GM18517 (cell line): ENCODE measurements at regions not wholly inside any gene's neighbourhood (a gene's known extent, or its start where the extent isn't known, plus 50 kb on each side); places are given as distances from the start of the nearest gene placed in this dataset.
"Not testable (repeated sequence)": the region's sequence is repeated elsewhere in the genome, so short reads cannot be mapped to it uniquely, and the experiment has no call there.

ENCODE experiments used
- ATAC-seq: cut with Tn5 transposase; IDR thresholded peaks from one replicate; pipeline ENCODE4 v1.9.1; 2021; ENCODE audit warnings: mild to moderate bottlenecking, moderate library complexity; ENCODE audit not compliant: unreplicated experiment

GRCh38 chr20:50355590-50356524, 154.3 kb upstream of the PTPN1 start:
- no peak for ATAC-seq

DNA sequence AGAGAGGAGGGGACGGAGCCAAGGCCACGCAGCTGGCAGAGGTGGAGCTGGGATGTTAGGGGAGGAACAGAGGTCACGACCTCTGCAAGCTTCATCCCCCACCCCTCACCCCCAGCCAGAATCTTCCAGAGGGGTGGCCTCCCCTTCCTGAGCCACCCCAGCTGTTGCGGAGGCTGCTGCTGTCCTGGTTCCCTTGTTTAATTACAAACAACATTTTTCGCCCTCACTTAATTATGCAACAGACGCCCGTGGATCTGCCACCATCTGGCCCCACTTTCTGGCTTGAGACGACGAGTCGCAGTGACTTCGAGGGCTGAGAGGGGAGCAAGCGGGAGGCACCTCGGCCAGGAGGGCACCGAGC, 153.7 kb upstream of the PTPN1 start:
- no peak for ATAC-seq

DNA sequence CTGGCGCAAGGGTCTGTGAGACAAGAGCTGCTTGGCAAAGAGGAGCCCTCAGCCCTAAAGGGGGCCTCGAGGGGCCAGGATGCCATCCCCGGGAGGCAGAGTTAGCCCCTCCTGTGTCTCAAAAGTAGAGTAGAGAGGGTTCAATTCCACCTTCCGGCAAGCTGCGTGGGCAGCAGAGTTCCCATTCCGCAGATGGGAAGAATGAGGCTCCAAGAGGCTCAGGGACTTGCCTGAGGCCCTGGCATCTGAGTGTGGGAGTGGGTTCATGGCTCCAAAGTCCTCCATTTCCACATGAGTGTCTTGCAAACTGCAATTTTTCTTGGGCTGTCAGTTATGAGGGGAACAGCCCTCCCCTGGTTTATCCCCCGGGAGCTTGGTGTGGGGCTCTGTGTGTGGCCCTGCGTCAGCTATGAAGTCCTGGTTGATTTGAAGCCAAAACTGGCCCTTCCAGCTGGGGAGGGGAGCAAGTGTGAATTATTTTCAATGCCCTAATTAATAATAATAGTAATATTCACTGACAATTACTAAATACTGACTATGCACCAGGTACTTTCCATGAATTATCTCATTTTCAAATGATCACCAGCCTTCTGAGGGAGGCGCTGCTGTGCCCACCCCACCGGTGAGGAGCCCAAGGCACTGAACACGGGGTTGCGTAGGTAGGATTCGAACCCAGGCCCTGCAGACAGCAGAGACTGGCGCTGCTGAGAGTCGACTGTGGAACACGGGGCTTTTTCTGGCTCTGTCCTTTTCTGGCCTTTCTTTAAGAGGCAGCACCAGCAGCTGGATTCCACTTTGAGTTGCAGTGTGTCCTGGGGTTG, 153.0 kb upstream of the PTPN1 start:
- ATAC-seq = no peak

DNA sequence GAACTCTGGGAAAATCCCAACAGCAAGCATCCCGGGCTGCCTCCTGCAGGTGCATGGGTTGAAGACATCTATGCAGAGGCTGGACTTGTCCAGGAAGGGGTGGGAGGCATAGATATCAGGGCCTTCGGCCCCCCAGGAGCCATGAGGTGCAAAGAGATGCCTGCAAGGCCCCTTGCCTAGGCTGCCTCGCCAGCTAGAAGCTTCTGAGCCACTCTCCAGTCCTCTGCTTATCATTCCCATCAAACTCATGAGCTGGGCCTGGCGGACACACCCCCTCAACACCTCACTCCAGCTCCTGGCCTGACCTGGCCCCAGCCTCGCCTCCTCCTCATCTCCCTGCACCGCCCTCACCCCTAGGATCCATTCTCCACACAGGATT, 152.4 kb upstream of the PTPN1 start:
- no peak for ATAC-seq

DNA sequence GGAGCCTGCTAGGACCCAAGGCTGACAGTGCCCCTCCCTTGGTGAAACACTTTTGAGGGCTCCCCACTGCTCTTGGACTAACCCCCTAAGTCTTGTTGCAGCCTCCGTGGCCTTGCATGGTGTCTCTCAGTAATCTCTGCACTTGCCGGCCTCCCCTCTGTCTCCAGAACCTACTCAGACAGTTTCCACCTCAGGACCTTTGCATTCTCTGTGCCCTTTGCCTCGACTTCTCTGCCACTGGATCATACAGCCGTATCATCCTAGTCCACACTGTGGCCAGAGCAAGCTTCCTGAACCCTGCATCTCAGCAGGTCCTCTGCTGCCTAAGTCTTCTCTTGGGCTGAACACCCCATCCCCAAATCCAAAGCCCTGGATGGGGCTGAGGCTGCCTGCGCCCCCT, 152.0 kb upstream of the PTPN1 start:
- no peak for ATAC-seq

- ATAC-seq = no peak
Observed at GRCh38 chr20:50358971-50359370, 151.2 kb upstream of the PTPN1 start.

- no peak for ATAC-seq
Observed at GRCh38 chr20:50359607-50360217, 150.5 kb upstream of the PTPN1 start.

GRCh38 chr20:50360218-50360672, 149.9 kb upstream of the PTPN1 start:
- ATAC-seq = no peak

- ATAC-seq = no peak
Observed at GRCh38 chr20:50360921-50361320, 149.3 kb upstream of the PTPN1 start.

DNA sequence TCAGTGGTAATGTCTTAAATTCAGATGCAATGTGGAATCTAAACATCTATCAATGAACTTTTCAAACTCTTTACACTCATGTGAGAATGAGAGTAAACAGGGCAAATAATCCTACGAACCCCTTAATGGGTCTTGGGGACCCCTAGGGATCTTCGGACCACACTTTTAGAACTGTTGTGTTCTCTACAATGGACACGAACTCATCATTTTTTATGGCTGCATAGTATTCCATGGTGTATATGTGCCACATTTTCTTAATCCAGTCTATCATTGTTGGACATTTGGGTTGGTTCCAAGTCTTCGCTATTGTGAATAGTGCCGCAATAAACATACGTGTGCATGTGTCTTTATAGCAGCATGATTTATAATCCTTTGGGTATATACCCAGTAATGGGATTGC, 148.0 kb upstream of the PTPN1 start:
- not testable (repeated sequence) for ATAC-seq

DNA sequence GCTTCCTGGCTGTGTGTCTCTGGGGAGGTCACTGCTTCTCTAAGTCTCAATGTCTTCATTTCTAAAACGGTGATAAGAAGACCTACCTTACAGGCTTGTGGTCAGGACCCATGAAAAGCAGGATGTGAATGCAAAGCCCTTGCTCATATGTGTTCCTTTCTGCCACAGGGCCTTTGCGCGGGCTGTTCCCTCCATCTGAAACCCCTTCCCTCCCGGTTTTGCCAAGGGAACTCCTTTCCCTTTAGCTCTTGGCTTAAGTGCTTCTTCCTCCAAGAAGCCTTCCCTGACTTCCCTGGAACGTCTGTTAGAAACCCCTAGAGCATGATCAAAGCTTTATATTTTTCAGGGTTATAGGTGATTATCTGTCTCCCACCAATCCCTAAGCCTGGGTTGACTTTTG, 147.2 kb upstream of the PTPN1 start:
- ATAC-seq = no peak

- no peak for ATAC-seq
Observed at GRCh38 chr20:50363479-50363878, 146.7 kb upstream of the PTPN1 start.

GRCh38 chr20:50364542-50364941, 145.6 kb upstream of the PTPN1 start:
- no peak for ATAC-seq

DNA sequence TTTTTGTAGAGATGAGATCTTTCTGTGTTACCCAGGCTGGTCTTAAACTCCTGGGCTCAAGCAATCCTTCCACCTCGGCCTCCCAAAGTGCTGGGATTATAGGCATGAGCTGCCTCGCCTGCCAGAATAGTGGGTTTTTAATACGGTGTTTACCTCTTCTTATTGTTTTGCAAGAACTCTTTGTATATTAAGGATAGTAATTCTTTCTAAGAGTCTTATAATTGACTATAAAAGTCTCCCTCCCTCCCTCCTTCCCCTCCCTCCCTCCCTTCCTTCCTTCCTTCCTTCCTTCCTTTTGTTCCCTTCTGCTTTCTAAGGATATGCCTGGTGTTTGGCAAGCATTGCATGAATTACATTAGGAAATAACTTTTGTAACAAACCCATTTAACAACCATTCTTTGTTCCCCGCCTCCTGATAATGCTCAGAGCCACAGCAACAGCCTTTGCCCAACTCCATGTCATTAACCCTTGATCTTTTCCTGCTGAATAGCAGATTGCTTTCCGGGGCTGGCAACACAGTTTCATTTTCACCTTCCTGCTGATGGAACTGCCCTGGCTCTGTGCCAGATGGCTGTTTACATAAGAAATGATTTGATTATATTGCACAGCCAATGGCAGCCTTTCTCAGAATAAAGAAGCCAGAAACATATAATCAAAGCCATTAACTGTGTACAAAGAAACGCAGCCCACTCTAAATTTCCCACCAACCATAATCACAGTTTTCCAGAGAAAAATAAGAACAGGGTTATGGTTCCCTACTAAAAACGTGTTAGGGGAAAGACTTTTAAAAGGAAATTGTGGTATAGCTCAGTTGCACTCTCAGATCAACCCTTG, 143.7 kb upstream of the PTPN1 start:
- ATAC-seq = no peak

- no peak for ATAC-seq
Observed at GRCh38 chr20:50367104-50367674, 143.0 kb upstream of the PTPN1 start.

DNA sequence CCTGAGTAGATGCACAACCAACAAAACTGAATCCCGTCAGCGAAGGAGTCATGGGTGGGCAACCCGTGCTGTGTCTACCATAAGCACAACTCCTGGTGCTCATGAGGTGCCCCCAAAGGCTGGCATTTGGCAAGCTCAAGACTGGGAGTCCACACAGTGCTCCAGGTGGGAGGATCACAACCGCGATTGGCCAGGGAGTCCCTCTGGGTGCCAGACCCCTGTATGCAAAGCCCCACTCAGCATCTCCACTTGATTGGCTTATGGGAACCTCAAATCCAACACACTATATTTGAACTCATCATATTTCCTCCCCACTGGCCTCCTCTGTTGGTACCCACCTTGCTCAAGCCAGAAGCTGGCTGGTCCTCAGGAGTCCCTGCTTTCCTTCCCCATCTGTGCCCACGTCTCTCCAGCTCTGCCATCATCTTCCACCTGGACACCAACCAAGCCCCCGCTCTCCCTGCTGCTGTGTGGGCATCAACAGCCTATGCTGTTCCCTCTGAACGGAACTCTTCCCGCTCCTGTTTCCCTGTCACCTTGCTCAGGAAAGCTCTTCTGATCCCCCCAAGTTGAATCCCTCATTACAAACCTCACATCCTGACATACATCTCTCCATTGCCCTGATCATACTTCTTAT, 142.3 kb upstream of the PTPN1 start:
- ATAC-seq = no peak

GRCh38 chr20:50368386-50368785, 141.8 kb upstream of the PTPN1 start:
- ATAC-seq = no peak

GRCh38 chr20:50368813-50369224, 141.4 kb upstream of the PTPN1 start:
- ATAC-seq = no peak

DNA sequence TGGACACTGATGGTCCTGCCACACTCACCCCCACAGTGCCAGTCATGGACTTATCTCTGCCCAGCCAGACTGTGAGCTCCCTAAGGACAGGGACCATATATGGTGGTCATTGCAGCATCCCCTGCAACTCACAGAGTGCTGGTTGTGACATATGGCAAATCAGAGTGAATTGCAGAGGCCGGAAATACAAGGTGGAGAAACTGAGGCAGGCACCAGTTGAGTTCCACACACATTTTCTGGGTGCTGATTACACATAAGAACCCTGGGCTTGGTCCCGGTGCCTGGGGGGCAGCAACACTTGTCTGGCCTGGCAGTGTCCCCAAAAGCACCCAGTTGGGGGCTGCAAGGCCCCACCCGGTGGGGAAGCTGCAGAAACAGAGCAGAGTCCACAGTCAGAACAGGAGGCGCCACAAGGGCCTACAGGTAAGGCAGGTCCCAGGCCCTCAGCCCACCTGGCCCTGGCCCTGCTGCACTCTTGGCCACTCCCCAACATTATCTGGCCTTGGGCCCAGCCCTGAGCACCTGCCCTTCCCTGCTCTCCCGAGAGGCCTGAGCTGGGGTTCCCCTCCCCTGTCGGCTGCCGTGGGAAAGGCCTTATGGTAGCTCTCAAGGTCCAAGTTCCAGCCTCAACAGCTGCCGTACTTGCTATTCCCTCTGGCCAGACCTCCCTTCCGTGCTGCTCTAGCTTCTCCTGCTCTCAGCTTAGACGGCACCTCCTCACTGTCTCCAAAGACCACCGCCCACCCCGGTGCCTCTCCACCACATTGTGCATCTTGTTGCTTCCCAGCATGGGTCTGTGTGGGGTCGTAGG, 140.8 kb upstream of the PTPN1 start:
- ATAC-seq = no peak
